ENCODE measurements at regions not wholly inside any gene's neighbourhood (a gene's known extent, or its start where the extent isn't known, plus 50 kb on each side); places are given as distances from the start of the nearest gene placed in this dataset.

GRCh38 chr13:56189978-56190377 is 950.7 kb upstream of the PRR20A start:
- no peak for DNase-seq
- Histone ChIP-seq H3K36me3 (no peaks in the 10 kb centered on the region), H3K27me3 (no peaks in the 10 kb centered on the region), H3K4me1 (no peaks in the 10 kb centered on the region), H3K27ac (no peak overlapping the region), H3K4me3 (replicated peaks in 1 of 3) (no peak overlapping the region), H3K9me3 (no peaks in the 10 kb centered on the region)
- intact Hi-C loops (cut with DNase I) = no loop called here
- 80 to 84% methylated on average over 5 of the region's 5 CpGs for WGBS, 2 donors
- TF ChIP-seq POLR2A (IDR thresholded peaks at IDR 0.05) = no peak
- no peak for TF ChIP-seq CTCF (IDR thresholded peaks at IDR 0.05)

GRCh38 chr13:56198350-56198749 is 942.4 kb upstream of the PRR20A start:
- Histone ChIP-seq H3K4me1 (no peaks in the 10 kb centered on the region), H3K36me3 (no peaks in the 10 kb centered on the region), H3K4me3 (replicated peaks in 1 of 3) (no peak overlapping the region), H3K27me3 (no peaks in the 10 kb centered on the region), H3K27ac (no peak overlapping the region), H3K9me3 (no peaks in the 10 kb centered on the region)
- 69 to 84% methylated on average over 1 of the region's 1 CpG for WGBS, 2 donors
- no peak for DNase-seq
- intact Hi-C loops (cut with DNase I) = no loop called here
- TF ChIP-seq CTCF (IDR thresholded peaks at IDR 0.05) = no peak
- TF ChIP-seq POLR2A (IDR thresholded peaks at IDR 0.05) = no peak

- no peaks in the 10 kb centered on the region for H3K36me3 ChIP-seq
- H3K27ac ChIP-seq = no peak overlapping the region
- no peak for DNase-seq
- no peaks in the 10 kb centered on the region for H3K4me1 ChIP-seq
- intact Hi-C loops (cut with DNase I) = no loop called here
- H3K27me3 ChIP-seq = no peaks in the 10 kb centered on the region
- H3K4me3 ChIP-seq (replicated peaks in 1 of 3) = no peak overlapping the region
- H3K9me3 ChIP-seq = no peaks in the 10 kb centered on the region
- WGBS, 2 donors = 43 to 62% methylated on average over 2 of the region's 2 CpGs
- TF ChIP-seq POLR2A (IDR thresholded peaks at IDR 0.05) (no peak), CTCF (IDR thresholded peaks at IDR 0.05) (no peak)
These were observed 938.9 kb upstream of the PRR20A start for GRCh38 chr13:56201834-56202233.

GRCh38 chr13:56216221-56216620 is 924.5 kb upstream of the PRR20A start:
- Histone ChIP-seq H3K27me3 (no peaks in the 10 kb centered on the region), H3K9me3 (no peaks in the 10 kb centered on the region), H3K4me1 (no peaks in the 10 kb centered on the region), H3K27ac (no peak overlapping the region), H3K36me3 (no peaks in the 10 kb centered on the region), H3K4me3 (replicated peaks in 1 of 3) (no peak overlapping the region)
- TF ChIP-seq POLR2A (IDR thresholded peaks at IDR 0.05) (no peak), CTCF (IDR thresholded peaks at IDR 0.05) (no peak)
- no peak for DNase-seq
- WGBS, 2 donors = 90 to 92% methylated on average over 1 of the region's 1 CpG
- intact Hi-C loops (cut with DNase I) = no loop called here

GRCh38 chr13:56247692-56248091 is 893.0 kb upstream of the PRR20A start:
- WGBS, 2 donors = 68 to 95% methylated on average over 2 of the region's 2 CpGs
- no peaks in the 10 kb centered on the region for H3K27me3 ChIP-seq
- intact Hi-C loops (cut with DNase I) = no loop called here
- DNase-seq = no peak
- H3K4me3 ChIP-seq (replicated peaks in 1 of 3) = no peak overlapping the region
- H3K4me1 ChIP-seq = no peaks in the 10 kb centered on the region
- TF ChIP-seq CTCF (IDR thresholded peaks at IDR 0.05) (no peak), POLR2A (IDR thresholded peaks at IDR 0.05) (no peak)
- H3K36me3 ChIP-seq = no peaks in the 10 kb centered on the region
- H3K27ac ChIP-seq = no peak overlapping the region
- H3K9me3 ChIP-seq = no peaks in the 10 kb centered on the region

All from thyroid gland (tissue), 4 donors.